GM21381 (cell line): ENCODE measurements at regions not wholly inside any gene's neighbourhood (a gene's known extent, or its start where the extent isn't known, plus 50 kb on each side); places are given as distances from the start of the nearest gene placed in this dataset.
"Not testable (repeated sequence)": the region's sequence is repeated elsewhere in the genome, so short reads cannot be mapped to it uniquely, and the experiment has no call there.

Source experiments
- ATAC-seq: cut with Tn5 transposase; IDR thresholded peaks from one replicate; pipeline ENCODE4 v1.9.1; 2021; ENCODE audit warnings: mild to moderate bottlenecking, moderate library complexity; ENCODE audit not compliant: unreplicated experiment

- no peak for ATAC-seq
These were observed 254.8 kb downstream of the TEX29 start for GRCh38 chr13:111575276-111575675.

- no peak for ATAC-seq
These were observed 255.3 kb downstream of the TEX29 start for GRCh38 chr13:111575719-111576118.

- ATAC-seq = no peak
These were observed 256.9 kb downstream of the TEX29 start for GRCh38 chr13:111577208-111577828.

- no peak for ATAC-seq
These were observed 257.6 kb downstream of the TEX29 start for GRCh38 chr13:111577956-111578605.

- ATAC-seq = no peak
These were observed 263.7 kb downstream of the TEX29 start for GRCh38 chr13:111584101-111584672.

GRCh38 chr13:111584870-111585269, 264.4 kb downstream of the TEX29 start:
- ATAC-seq = no peak

- no peak for ATAC-seq
These were observed 265.8 kb downstream of the TEX29 start for GRCh38 chr13:111586291-111586690.

- no peak for ATAC-seq
These were observed 266.8 kb downstream of the TEX29 start for GRCh38 chr13:111587249-111587648.

GRCh38 chr13:111589321-111589720, 268.9 kb downstream of the TEX29 start:
- no peak for ATAC-seq

- ATAC-seq = no peak
These were observed 269.6 kb downstream of the TEX29 start for GRCh38 chr13:111589992-111590391.

- no peak for ATAC-seq
These were observed 270.4 kb downstream of the TEX29 start for GRCh38 chr13:111590796-111591195.

- ATAC-seq = not testable (repeated sequence)
These were observed 273.0 kb downstream of the TEX29 start for GRCh38 chr13:111593490-111593889.

GRCh38 chr13:111594606-111595005, 274.2 kb downstream of the TEX29 start:
- no peak for ATAC-seq

GRCh38 chr13:111595276-111595675, 274.8 kb downstream of the TEX29 start:
- no peak for ATAC-seq

GRCh38 chr13:111595791-111596190, 275.3 kb downstream of the TEX29 start:
- no peak for ATAC-seq

- ATAC-seq = no peak
These were observed 276.8 kb downstream of the TEX29 start for GRCh38 chr13:111597191-111597611.

GRCh38 chr13:111597618-111598017, 277.2 kb downstream of the TEX29 start:
- no peak for ATAC-seq

GRCh38 chr13:111598747-111599146, 278.3 kb downstream of the TEX29 start:
- ATAC-seq = no peak

- ATAC-seq = no peak
These were observed 279.3 kb downstream of the TEX29 start for GRCh38 chr13:111599791-111600190.

- no peak for ATAC-seq
These were observed 282.4 kb downstream of the TEX29 start for GRCh38 chr13:111602874-111603273.

GRCh38 chr13:111604097-111604496, 283.7 kb downstream of the TEX29 start:
- no peak for ATAC-seq

- ATAC-seq = no peak
These were observed 288.1 kb downstream of the TEX29 start for GRCh38 chr13:111608556-111608955.
